Activated CD4-positive, alpha-beta T cell treated with anti-CD3 and anti-CD28 coated beads, Interleukin-2, amount 10 ng/mL, durations not matched to agents 7 days and 5 days (primary cell): ENCODE measurements at regions not wholly inside any gene's neighbourhood (a gene's known extent, or its start where the extent isn't known, plus 50 kb on each side); places are given as distances from the start of the nearest gene placed in this dataset.
"Not testable (repeated sequence)": the region's sequence is repeated elsewhere in the genome, so short reads cannot be mapped to it uniquely, and the experiment has no call there.

Experiments used
- CTCF ChIA-PET: fragments of 350-600 bp; sonication (Branson Sonifier 250); formaldehyde crosslinking; loops from one replicate; lab custom pipeline; 2021; ENCODE audit warnings: antibody characterized with exemption; lab: Charles Lee
- POLR2A ChIA-PET: fragments of 350-600 bp; sonication (Branson Sonifier 250); formaldehyde crosslinking; loops from one replicate; lab custom pipeline; 2021; ENCODE audit warnings: antibody characterized with exemption; lab: Charles Lee
- DNase-seq: peaks from one replicate; pipeline ENCODE4 v3.0.0-alpha.2; 2020
- H3K27ac Mint-ChIP-seq: one replicate; pipeline ENCODE4 v1.8.0; 2021; ENCODE audit warnings: mild to moderate bottlenecking, moderate library complexity, mixed read lengths
- H3K27me3 Mint-ChIP-seq: one replicate; pipeline ENCODE4 v1.8.0; 2021; ENCODE audit warnings: mixed read lengths
- H3K36me3 Mint-ChIP-seq: one replicate; pipeline ENCODE4 v1.8.0; 2021; ENCODE audit warnings: low read depth, mixed read lengths
- H3K4me1 Mint-ChIP-seq: one replicate; pipeline ENCODE4 v1.8.0; 2021; ENCODE audit warnings: mixed read lengths
- H3K4me3 Mint-ChIP-seq: one replicate; pipeline ENCODE4 v1.8.0; 2021; ENCODE audit warnings: mild to moderate bottlenecking, moderate library complexity, mixed read lengths
- H3K9me3 Mint-ChIP-seq: one replicate; pipeline ENCODE4 v1.8.0; 2021; ENCODE audit warnings: mixed read lengths

GRCh38 chr5:143533475-143533874, 130.0 kb upstream of the NR3C1 start:
- no peaks in the 10 kb centered on the region for H3K27me3 Mint-ChIP-seq
- no peaks in the 10 kb centered on the region for H3K4me1 Mint-ChIP-seq
- H3K36me3 Mint-ChIP-seq, result no peaks in the 10 kb centered on the region
- H3K9me3 Mint-ChIP-seq, result peaks cover 4% of the 10 kb centered on the region
- no peak overlapping the region for H3K27ac Mint-ChIP-seq
- POLR2A ChIA-PET, result no interaction called here
- no peak for DNase-seq
- CTCF ChIA-PET, result no interaction called here
- H3K4me3 Mint-ChIP-seq, result no peak overlapping the region

- no peak for DNase-seq
- Mint-ChIP-seq H3K27me3 (no peaks in the 10 kb centered on the region), H3K36me3 (no peaks in the 10 kb centered on the region), H3K9me3 (no peaks in the 10 kb centered on the region), H3K4me3 (no peak overlapping the region), H3K27ac (no peak overlapping the region), H3K4me1 (no peaks in the 10 kb centered on the region)
- ChIA-PET POLR2A (no interaction called here), CTCF (no interaction called here)
These were observed 124.3 kb upstream of the NR3C1 start for GRCh38 chr5:143527808-143528207.

GRCh38 chr5:143525176-143525575, 121.7 kb upstream of the NR3C1 start:
- Mint-ChIP-seq H3K4me3 (no peak overlapping the region), H3K27ac (no peak overlapping the region), H3K4me1 (no peaks in the 10 kb centered on the region), H3K27me3 (no peaks in the 10 kb centered on the region), H3K9me3 (no peaks in the 10 kb centered on the region), H3K36me3 (no peaks in the 10 kb centered on the region)
- ChIA-PET CTCF (interaction anchor here (0.9 kb wide), 1 partner anchor 11 kb away, joined by 3 read pairs; no protein-coding TSS in a partner anchor), POLR2A (no interaction called here)
- DNase-seq, result no peak

GRCh38 chr5:143524338-143524945, 121.0 kb upstream of the NR3C1 start:
- H3K27me3 Mint-ChIP-seq, result no peaks in the 10 kb centered on the region
- no peaks in the 10 kb centered on the region for H3K36me3 Mint-ChIP-seq
- no peak for DNase-seq
- H3K4me1 Mint-ChIP-seq, result no peaks in the 10 kb centered on the region
- H3K9me3 Mint-ChIP-seq, result no peaks in the 10 kb centered on the region
- no peak overlapping the region for H3K4me3 Mint-ChIP-seq
- POLR2A ChIA-PET, result no interaction called here
- CTCF ChIA-PET, result interaction anchor here (0.6 to 0.9 kb wide), 2 partner anchors 12 to 798 kb away, joined by 3 to 4 read pairs; no protein-coding TSS in a partner anchor
- no peak overlapping the region for H3K27ac Mint-ChIP-seq

- H3K9me3 Mint-ChIP-seq, result no peaks in the 10 kb centered on the region
- CTCF ChIA-PET, result interaction anchor here (1.9 kb wide), 1 partner anchor 18 kb away, joined by 6 read pairs; no protein-coding TSS in a partner anchor
- no peaks in the 10 kb centered on the region for H3K4me1 Mint-ChIP-seq
- POLR2A ChIA-PET, result no interaction called here
- H3K27me3 Mint-ChIP-seq, result no peaks in the 10 kb centered on the region
- H3K27ac Mint-ChIP-seq, result no peak overlapping the region
- no peak overlapping the region for H3K4me3 Mint-ChIP-seq
- no peaks in the 10 kb centered on the region for H3K36me3 Mint-ChIP-seq
- no peak for DNase-seq
These were observed 118.4 kb upstream of the NR3C1 start for GRCh38 chr5:143521846-143522400.

GRCh38 chr5:143521141-143521540, 117.7 kb upstream of the NR3C1 start:
- Mint-ChIP-seq H3K4me1 (no peaks in the 10 kb centered on the region), H3K9me3 (no peaks in the 10 kb centered on the region), H3K27ac (no peak overlapping the region), H3K27me3 (no peaks in the 10 kb centered on the region), H3K4me3 (no peak overlapping the region), H3K36me3 (no peaks in the 10 kb centered on the region)
- CTCF ChIA-PET, result interaction anchor here (0.8 to 1.9 kb wide), 2 partner anchors 13 to 19 kb away, joined by 3 to 6 read pairs; no protein-coding TSS in a partner anchor
- no peak for DNase-seq
- POLR2A ChIA-PET, result no interaction called here

GRCh38 chr5:143519215-143519614, 115.7 kb upstream of the NR3C1 start:
- CTCF ChIA-PET, H3K27me3 Mint-ChIP-seq, H3K9me3 Mint-ChIP-seq, POLR2A ChIA-PET, H3K27ac Mint-ChIP-seq, H3K4me1 Mint-ChIP-seq, H3K36me3 Mint-ChIP-seq, H3K4me3 Mint-ChIP-seq, DNase-seq: not testable (repeated sequence)

GRCh38 chr5:143517824-143518223, 114.3 kb upstream of the NR3C1 start:
- CTCF ChIA-PET, POLR2A ChIA-PET: not testable (repeated sequence)

GRCh38 chr5:143516249-143516648, 112.8 kb upstream of the NR3C1 start:
- CTCF ChIA-PET, result no interaction called here
- H3K4me1 Mint-ChIP-seq, result no peaks in the 10 kb centered on the region
- H3K27me3 Mint-ChIP-seq, result no peaks in the 10 kb centered on the region
- H3K4me3 Mint-ChIP-seq, result no peak overlapping the region
- H3K9me3 Mint-ChIP-seq, result peaks cover 5% of the 10 kb centered on the region
- no peak for DNase-seq
- POLR2A ChIA-PET, result no interaction called here
- no peaks in the 10 kb centered on the region for H3K36me3 Mint-ChIP-seq
- H3K27ac Mint-ChIP-seq, result no peak overlapping the region

More at GRCh38 chr5:143517824-143518223, 114.3 kb upstream of the NR3C1 start:
- not testable (repeated sequence) for H3K9me3 Mint-ChIP-seq, H3K4me1 Mint-ChIP-seq, H3K27ac Mint-ChIP-seq, H3K4me3 Mint-ChIP-seq, DNase-seq, H3K36me3 Mint-ChIP-seq, H3K27me3 Mint-ChIP-seq

- POLR2A ChIA-PET, result no interaction called here
These were observed 112.3 kb upstream of the NR3C1 start for GRCh38 chr5:143515829-143516228.

GRCh38 chr5:143514616-143515335, 111.3 kb upstream of the NR3C1 start:
- DNase-seq, result no peak
- Mint-ChIP-seq H3K27me3 (no peaks in the 10 kb centered on the region), H3K36me3 (no peaks in the 10 kb centered on the region), H3K27ac (no peak overlapping the region), H3K4me3 (no peak overlapping the region), H3K9me3 (peaks cover 5% of the 10 kb centered on the region), H3K4me1 (no peaks in the 10 kb centered on the region)
- ChIA-PET POLR2A (no interaction called here), CTCF (no interaction called here)

More at GRCh38 chr5:143515829-143516228, 112.3 kb upstream of the NR3C1 start:
- no peak overlapping the region for H3K27ac Mint-ChIP-seq
- DNase-seq, result no peak
- no peaks in the 10 kb centered on the region for H3K4me1 Mint-ChIP-seq
- CTCF ChIA-PET, result no interaction called here
- no peaks in the 10 kb centered on the region for H3K27me3 Mint-ChIP-seq
- no peaks in the 10 kb centered on the region for H3K36me3 Mint-ChIP-seq
- H3K4me3 Mint-ChIP-seq, result no peak overlapping the region
- peaks cover 5% of the 10 kb centered on the region for H3K9me3 Mint-ChIP-seq

GRCh38 chr5:143513720-143514119, 110.2 kb upstream of the NR3C1 start:
- CTCF ChIA-PET, result no interaction called here
- DNase-seq, result no peak

GRCh38 chr5:143511736-143512135, 108.2 kb upstream of the NR3C1 start:
- no peak overlapping the region for H3K27ac Mint-ChIP-seq
- H3K36me3 Mint-ChIP-seq, result no peaks in the 10 kb centered on the region
- ChIA-PET POLR2A (no interaction called here), CTCF (interaction anchor here (0.6 kb wide), 2 partner anchors 29 to 1920 kb away, joined by 3 read pairs; no protein-coding TSS in a partner anchor)
- H3K27me3 Mint-ChIP-seq, result no peaks in the 10 kb centered on the region
- H3K9me3 Mint-ChIP-seq, result peaks cover 5% of the 10 kb centered on the region
- DNase-seq, result no peak
- no peaks in the 10 kb centered on the region for H3K4me1 Mint-ChIP-seq
- no peak overlapping the region for H3K4me3 Mint-ChIP-seq

More at GRCh38 chr5:143513720-143514119, 110.2 kb upstream of the NR3C1 start:
- no peaks in the 10 kb centered on the region for H3K27me3 Mint-ChIP-seq
- peaks cover 5% of the 10 kb centered on the region for H3K9me3 Mint-ChIP-seq
- H3K4me1 Mint-ChIP-seq, result no peaks in the 10 kb centered on the region
- POLR2A ChIA-PET, result no interaction called here
- H3K4me3 Mint-ChIP-seq, result no peak overlapping the region
- H3K36me3 Mint-ChIP-seq, result no peaks in the 10 kb centered on the region
- H3K27ac Mint-ChIP-seq, result no peak overlapping the region
